ENCODE measurements at regions not wholly inside any gene's neighbourhood (a gene's known extent, or its start where the extent isn't known, plus 50 kb on each side); places are given as distances from the start of the nearest gene placed in this dataset.

- Histone ChIP-seq H3K79me2 (ENCODE audit: insufficient read depth) (no peaks in the 10 kb centered on the region), H3K27me3 (ENCODE audit: insufficient read depth) (no peaks in the 10 kb centered on the region), H4K20me1 (ENCODE audit: insufficient read depth) (no peaks in the 10 kb centered on the region), H3K27ac (ENCODE audit: low read depth in 2 of 2, low read length in 1 of 2) (no peak overlapping the region), H3F3A (replicated peaks; ENCODE audit: insufficient read depth) (no peaks in the 10 kb centered on the region), H3K4me3 (ENCODE audit: low read depth in 2 of 2, low read length in 1 of 2) (no peak overlapping the region; a peak in 1 of 4 replicates), H3K4me1 (ENCODE audit: control insufficient read depth in 1 of 2, insufficient read depth in 2 of 2, low read depth in 1 of 2, low read length in 1 of 2) (peaks cover 0 to 2% of the 10 kb centered on the region in 2 experiments; a peak in 1 of 4 replicates), H3K9me2 (no peaks in the 10 kb centered on the region), H3K9me3 (no peaks in the 10 kb centered on the region), H3K9ac (no peak overlapping the region), H2AFZ (ENCODE audit: low read depth) (no peak overlapping the region), H3K36me3 (replicated peaks in 1 of 2; ENCODE audit: control insufficient read depth in 1 of 2, insufficient read depth in 2 of 2, low read length in 1 of 2) (no peaks in the 10 kb centered on the region), H3K4me2 (no peak overlapping the region; the same call in 1 of the 2 replicates)
- DNase-seq: no peak
- TF ChIP-seq RAD21 (IDR thresholded peaks at IDR 0.05; ENCODE audit: low read length): no peak
- no peak for TF ChIP-seq RXRA (IDR thresholded peaks at IDR 0.05; ENCODE audit: borderline replicate concordance, low read depth)
- no peak for TF ChIP-seq SIN3A (IDR thresholded peaks at IDR 0.05; ENCODE audit: borderline replicate concordance, low read depth, low read length)
- no peak for TF ChIP-seq YY1 (IDR thresholded peaks at IDR 0.05; ENCODE audit: low read depth)
- TF ChIP-seq JUND (IDR thresholded peaks at IDR 0.05): no peak
- TF ChIP-seq TAF1 (IDR thresholded peaks at IDR 0.05; ENCODE audit: borderline replicate concordance, low read depth, low read length): no peak
- no peak for TF ChIP-seq CHD2 (IDR thresholded peaks at IDR 0.05; ENCODE audit: low read length, partially characterized antibody)
- TF ChIP-seq, protein P1, sequence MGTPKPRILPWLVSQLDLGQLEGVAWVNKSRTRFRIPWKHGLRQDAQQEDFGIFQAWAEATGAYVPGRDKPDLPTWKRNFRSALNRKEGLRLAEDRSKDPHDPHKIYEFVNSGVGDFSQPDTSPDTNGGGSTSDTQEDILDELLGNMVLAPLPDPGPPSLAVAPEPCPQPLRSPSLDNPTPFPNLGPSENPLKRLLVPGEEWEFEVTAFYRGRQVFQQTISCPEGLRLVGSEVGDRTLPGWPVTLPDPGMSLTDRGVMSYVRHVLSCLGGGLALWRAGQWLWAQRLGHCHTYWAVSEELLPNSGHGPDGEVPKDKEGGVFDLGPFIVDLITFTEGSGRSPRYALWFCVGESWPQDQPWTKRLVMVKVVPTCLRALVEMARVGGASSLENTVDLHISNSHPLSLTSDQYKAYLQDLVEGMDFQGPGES (IDR thresholded peaks at IDR 0.05; ENCODE audit: low read depth, low read length): no peak
- TF ChIP-seq, protein P2, sequence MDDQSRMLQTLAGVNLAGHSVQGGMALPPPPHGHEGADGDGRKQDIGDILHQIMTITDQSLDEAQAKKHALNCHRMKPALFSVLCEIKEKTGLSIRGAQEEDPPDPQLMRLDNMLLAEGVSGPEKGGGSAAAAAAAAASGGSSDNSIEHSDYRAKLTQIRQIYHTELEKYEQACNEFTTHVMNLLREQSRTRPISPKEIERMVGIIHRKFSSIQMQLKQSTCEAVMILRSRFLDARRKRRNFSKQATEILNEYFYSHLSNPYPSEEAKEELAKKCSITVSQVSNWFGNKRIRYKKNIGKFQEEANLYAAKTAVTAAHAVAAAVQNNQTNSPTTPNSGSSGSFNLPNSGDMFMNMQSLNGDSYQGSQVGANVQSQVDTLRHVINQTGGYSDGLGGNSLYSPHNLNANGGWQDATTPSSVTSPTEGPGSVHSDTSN (IDR thresholded peaks at IDR 0.05): no peak
- TF ChIP-seq, protein P3, sequence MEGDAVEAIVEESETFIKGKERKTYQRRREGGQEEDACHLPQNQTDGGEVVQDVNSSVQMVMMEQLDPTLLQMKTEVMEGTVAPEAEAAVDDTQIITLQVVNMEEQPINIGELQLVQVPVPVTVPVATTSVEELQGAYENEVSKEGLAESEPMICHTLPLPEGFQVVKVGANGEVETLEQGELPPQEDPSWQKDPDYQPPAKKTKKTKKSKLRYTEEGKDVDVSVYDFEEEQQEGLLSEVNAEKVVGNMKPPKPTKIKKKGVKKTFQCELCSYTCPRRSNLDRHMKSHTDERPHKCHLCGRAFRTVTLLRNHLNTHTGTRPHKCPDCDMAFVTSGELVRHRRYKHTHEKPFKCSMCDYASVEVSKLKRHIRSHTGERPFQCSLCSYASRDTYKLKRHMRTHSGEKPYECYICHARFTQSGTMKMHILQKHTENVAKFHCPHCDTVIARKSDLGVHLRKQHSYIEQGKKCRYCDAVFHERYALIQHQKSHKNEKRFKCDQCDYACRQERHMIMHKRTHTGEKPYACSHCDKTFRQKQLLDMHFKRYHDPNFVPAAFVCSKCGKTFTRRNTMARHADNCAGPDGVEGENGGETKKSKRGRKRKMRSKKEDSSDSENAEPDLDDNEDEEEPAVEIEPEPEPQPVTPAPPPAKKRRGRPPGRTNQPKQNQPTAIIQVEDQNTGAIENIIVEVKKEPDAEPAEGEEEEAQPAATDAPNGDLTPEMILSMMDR (IDR thresholded peaks at IDR 0.05): no peak
- TF ChIP-seq EP300 (IDR thresholded peaks at IDR 0.05; ENCODE audit: borderline replicate concordance in 1 of 2, low read depth in 1 of 2, low read length in 1 of 2): no peak
- TF ChIP-seq RFX5 (IDR thresholded peaks at IDR 0.05; ENCODE audit: low read length): no peak
- TF ChIP-seq MEF2A (IDR thresholded peaks at IDR 0.05; ENCODE audit: borderline replicate concordance, low read depth): no peak
- TF ChIP-seq TCF12 (IDR thresholded peaks at IDR 0.05): no peak
- no peak for TF ChIP-seq GATA2 (CRISPR knock-in tag; IDR thresholded peaks at IDR 0.05)
- TF ChIP-seq NFIC (IDR thresholded peaks at IDR 0.05; ENCODE audit: borderline replicate concordance): no peak
- TF ChIP-seq EZH2phosphoT487 (IDR thresholded peaks at IDR 0.05; ENCODE audit: borderline replicate concordance, low read depth): no peak
- no peak for TF ChIP-seq SMC3 (IDR thresholded peaks at IDR 0.05; ENCODE audit: low read depth, low read length)
- TF ChIP-seq, protein P4, sequence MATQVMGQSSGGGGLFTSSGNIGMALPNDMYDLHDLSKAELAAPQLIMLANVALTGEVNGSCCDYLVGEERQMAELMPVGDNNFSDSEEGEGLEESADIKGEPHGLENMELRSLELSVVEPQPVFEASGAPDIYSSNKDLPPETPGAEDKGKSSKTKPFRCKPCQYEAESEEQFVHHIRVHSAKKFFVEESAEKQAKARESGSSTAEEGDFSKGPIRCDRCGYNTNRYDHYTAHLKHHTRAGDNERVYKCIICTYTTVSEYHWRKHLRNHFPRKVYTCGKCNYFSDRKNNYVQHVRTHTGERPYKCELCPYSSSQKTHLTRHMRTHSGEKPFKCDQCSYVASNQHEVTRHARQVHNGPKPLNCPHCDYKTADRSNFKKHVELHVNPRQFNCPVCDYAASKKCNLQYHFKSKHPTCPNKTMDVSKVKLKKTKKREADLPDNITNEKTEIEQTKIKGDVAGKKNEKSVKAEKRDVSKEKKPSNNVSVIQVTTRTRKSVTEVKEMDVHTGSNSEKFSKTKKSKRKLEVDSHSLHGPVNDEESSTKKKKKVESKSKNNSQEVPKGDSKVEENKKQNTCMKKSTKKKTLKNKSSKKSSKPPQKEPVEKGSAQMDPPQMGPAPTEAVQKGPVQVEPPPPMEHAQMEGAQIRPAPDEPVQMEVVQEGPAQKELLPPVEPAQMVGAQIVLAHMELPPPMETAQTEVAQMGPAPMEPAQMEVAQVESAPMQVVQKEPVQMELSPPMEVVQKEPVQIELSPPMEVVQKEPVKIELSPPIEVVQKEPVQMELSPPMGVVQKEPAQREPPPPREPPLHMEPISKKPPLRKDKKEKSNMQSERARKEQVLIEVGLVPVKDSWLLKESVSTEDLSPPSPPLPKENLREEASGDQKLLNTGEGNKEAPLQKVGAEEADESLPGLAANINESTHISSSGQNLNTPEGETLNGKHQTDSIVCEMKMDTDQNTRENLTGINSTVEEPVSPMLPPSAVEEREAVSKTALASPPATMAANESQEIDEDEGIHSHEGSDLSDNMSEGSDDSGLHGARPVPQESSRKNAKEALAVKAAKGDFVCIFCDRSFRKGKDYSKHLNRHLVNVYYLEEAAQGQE (IDR thresholded peaks at IDR 0.05; ENCODE audit: low read depth, low read length): no peak
- WGBS (ENCODE audit: low lambda C conversion rate): 67% methylated on average over 4 of the region's 4 CpGs
- POLR2A ChIA-PET: no interaction called here
- CTCF ChIA-PET: interaction anchor here (4.9 kb wide), 1 partner anchor 633 kb away, joined by 43 read pairs; no protein-coding TSS in a partner anchor
These were observed 118.2 kb upstream of the GOLIM4 start for GRCh38 chr3:168213920-168214319.

All from SK-N-SH (cell line).